Activated naive CD8-positive, alpha-beta T cell treated with anti-CD3 and anti-CD28 coated beads, Interleukin-2, amount 10 ng/mL, durations not matched to agents 7 days and 5 days (primary cell): ENCODE measurements at regions not wholly inside any gene's neighbourhood (a gene's known extent, or its start where the extent isn't known, plus 50 kb on each side); places are given as distances from the start of the nearest gene placed in this dataset.

Source experiments
- ATAC-seq: fragments of 150-1000 bp; cut with Tn5 transposase; one replicate; pipeline ENCODE4 v1.10.0; 2021; ENCODE audit warnings: low read depth, moderate library complexity
- POLR2A ChIA-PET: fragments of 350-600 bp; sonication (Branson Sonifier 250); formaldehyde crosslinking; loops from one replicate; lab custom pipeline; 2021; ENCODE audit warnings: antibody characterized with exemption; lab: Charles Lee
- DNase-seq: peaks from one replicate; pipeline ENCODE4 v3.0.0; 2021
- H3K27ac Mint-ChIP-seq: one replicate; pipeline ENCODE4 v1.8.0; 2022; ENCODE audit warnings: mild to moderate bottlenecking, mixed read lengths
- H3K27me3 Mint-ChIP-seq: one replicate; pipeline ENCODE4 v1.8.0; 2022; ENCODE audit warnings: mild to moderate bottlenecking, moderate library complexity, mixed read lengths
- H3K36me3 Mint-ChIP-seq: one replicate; pipeline ENCODE4 v1.8.0; 2021; ENCODE audit warnings: mild to moderate bottlenecking, mixed read lengths
- H3K4me1 Mint-ChIP-seq: one replicate; pipeline ENCODE4 v1.8.0; 2021; ENCODE audit warnings: mixed read lengths
- H3K4me3 Mint-ChIP-seq: one replicate; pipeline ENCODE4 v1.8.0; 2022; ENCODE audit warnings: mild to moderate bottlenecking, moderate library complexity, mixed read lengths
- H3K9me3 Mint-ChIP-seq: one replicate; pipeline ENCODE4 v1.8.0; 2021; ENCODE audit warnings: mixed read lengths

- Mint-ChIP-seq H3K27me3 (no peaks in the 10 kb centered on the region), H3K36me3 (no peaks in the 10 kb centered on the region), H3K9me3 (peaks cover 8% of the 10 kb centered on the region), H3K4me3 (no peak overlapping the region), H3K27ac (no peak overlapping the region), H3K4me1 (no peaks in the 10 kb centered on the region)
- ATAC-seq (no peak), DNase-seq (no peak)
- POLR2A ChIA-PET = no interaction called here
Measured at GRCh38 chr9:108077556-108077955, 588.0 kb upstream of the KLF4 start.

- no peaks in the 10 kb centered on the region for H3K27me3 Mint-ChIP-seq
- H3K27ac Mint-ChIP-seq = no peak overlapping the region
- POLR2A ChIA-PET = no interaction called here
- DNase-seq (no peak), ATAC-seq (no peak)
- peaks cover 10% of the 10 kb centered on the region for H3K9me3 Mint-ChIP-seq
- H3K4me1 Mint-ChIP-seq = no peaks in the 10 kb centered on the region
- H3K36me3 Mint-ChIP-seq = no peaks in the 10 kb centered on the region
- H3K4me3 Mint-ChIP-seq = no peak overlapping the region
Measured at GRCh38 chr9:108074900-108075299, 585.3 kb upstream of the KLF4 start.

- Mint-ChIP-seq H3K27ac (no peak overlapping the region), H3K4me1 (no peaks in the 10 kb centered on the region), H3K36me3 (no peaks in the 10 kb centered on the region), H3K9me3 (peaks cover 10% of the 10 kb centered on the region), H3K27me3 (no peaks in the 10 kb centered on the region), H3K4me3 (no peak overlapping the region)
- POLR2A ChIA-PET = no interaction called here
- ATAC-seq (no peak), DNase-seq (no peak)
Measured at GRCh38 chr9:108073823-108074222, 584.3 kb upstream of the KLF4 start.

- no peak for DNase-seq
- H3K36me3 Mint-ChIP-seq = no peaks in the 10 kb centered on the region
- no peak overlapping the region for H3K27ac Mint-ChIP-seq
- H3K9me3 Mint-ChIP-seq = peaks cover 5% of the 10 kb centered on the region
- H3K27me3 Mint-ChIP-seq = no peaks in the 10 kb centered on the region
- POLR2A ChIA-PET = no interaction called here
- H3K4me1 Mint-ChIP-seq = no peaks in the 10 kb centered on the region
- no peak overlapping the region for H3K4me3 Mint-ChIP-seq
- ATAC-seq = no peak
Measured at GRCh38 chr9:108072740-108073139, 583.2 kb upstream of the KLF4 start.

- Mint-ChIP-seq H3K36me3 (no peaks in the 10 kb centered on the region), H3K4me3 (no peak overlapping the region), H3K9me3 (peaks cover 7% of the 10 kb centered on the region), H3K27ac (no peak overlapping the region), H3K27me3 (no peaks in the 10 kb centered on the region), H3K4me1 (no peaks in the 10 kb centered on the region)
- ATAC-seq (no peak), DNase-seq (no peak)
- POLR2A ChIA-PET = no interaction called here
Measured at GRCh38 chr9:108070861-108071260, 581.3 kb upstream of the KLF4 start.

GRCh38 chr9:108069991-108070390, 580.4 kb upstream of the KLF4 start:
- Mint-ChIP-seq H3K27me3 (no peaks in the 10 kb centered on the region), H3K9me3 (peaks cover 4% of the 10 kb centered on the region), H3K4me3 (no peak overlapping the region), H3K4me1 (no peaks in the 10 kb centered on the region), H3K27ac (no peak overlapping the region), H3K36me3 (no peaks in the 10 kb centered on the region)
- DNase-seq (no peak), ATAC-seq (no peak)
- POLR2A ChIA-PET = no interaction called here

GRCh38 chr9:108062680-108063079, 573.1 kb upstream of the KLF4 start:
- Mint-ChIP-seq H3K36me3 (no peaks in the 10 kb centered on the region), H3K4me3 (no peak overlapping the region), H3K4me1 (no peaks in the 10 kb centered on the region), H3K27me3 (no peaks in the 10 kb centered on the region), H3K27ac (no peak overlapping the region), H3K9me3 (peaks cover 2% of the 10 kb centered on the region)
- DNase-seq = no peak
- no peak for ATAC-seq
- POLR2A ChIA-PET = no interaction called here

GRCh38 chr9:108060175-108060574, 570.6 kb upstream of the KLF4 start:
- no peak for ATAC-seq
- no peak overlapping the region for H3K4me3 Mint-ChIP-seq
- no peaks in the 10 kb centered on the region for H3K4me1 Mint-ChIP-seq
- no peaks in the 10 kb centered on the region for H3K27me3 Mint-ChIP-seq
- POLR2A ChIA-PET = no interaction called here
- H3K9me3 Mint-ChIP-seq = no peaks in the 10 kb centered on the region
- no peak for DNase-seq
- no peak overlapping the region for H3K27ac Mint-ChIP-seq
- no peaks in the 10 kb centered on the region for H3K36me3 Mint-ChIP-seq

GRCh38 chr9:108058135-108058814, 568.7 kb upstream of the KLF4 start:
- Mint-ChIP-seq H3K27me3 (no peaks in the 10 kb centered on the region), H3K27ac (no peak overlapping the region), H3K9me3 (no peaks in the 10 kb centered on the region), H3K4me1 (no peaks in the 10 kb centered on the region), H3K4me3 (no peak overlapping the region), H3K36me3 (no peaks in the 10 kb centered on the region)
- DNase-seq (no peak), ATAC-seq (no peak)
- POLR2A ChIA-PET = no interaction called here

- no peak for ATAC-seq
- no peak overlapping the region for H3K4me3 Mint-ChIP-seq
- H3K4me1 Mint-ChIP-seq = no peaks in the 10 kb centered on the region
- no peaks in the 10 kb centered on the region for H3K27me3 Mint-ChIP-seq
- H3K36me3 Mint-ChIP-seq = no peaks in the 10 kb centered on the region
- no peak overlapping the region for H3K27ac Mint-ChIP-seq
- DNase-seq = no peak
- POLR2A ChIA-PET = no interaction called here
- H3K9me3 Mint-ChIP-seq = peaks cover 2% of the 10 kb centered on the region
Measured at GRCh38 chr9:108057421-108058134, 568.0 kb upstream of the KLF4 start.

- H3K4me1 Mint-ChIP-seq = no peaks in the 10 kb centered on the region
- peaks cover 2% of the 10 kb centered on the region for H3K9me3 Mint-ChIP-seq
- H3K27ac Mint-ChIP-seq = no peak overlapping the region
- no peak for ATAC-seq
- no peak for DNase-seq
- H3K4me3 Mint-ChIP-seq = no peak overlapping the region
- POLR2A ChIA-PET = no interaction called here
- H3K36me3 Mint-ChIP-seq = no peaks in the 10 kb centered on the region
- H3K27me3 Mint-ChIP-seq = no peaks in the 10 kb centered on the region
Measured at GRCh38 chr9:108056805-108057386, 567.3 kb upstream of the KLF4 start.

- DNase-seq (no peak), ATAC-seq (no peak)
- Mint-ChIP-seq H3K36me3 (no peaks in the 10 kb centered on the region), H3K9me3 (peaks cover 2% of the 10 kb centered on the region), H3K27me3 (no peaks in the 10 kb centered on the region), H3K4me3 (no peak overlapping the region), H3K4me1 (no peaks in the 10 kb centered on the region), H3K27ac (no peak overlapping the region)
- POLR2A ChIA-PET = no interaction called here
Measured at GRCh38 chr9:108056084-108056804, 566.7 kb upstream of the KLF4 start.

GRCh38 chr9:108054131-108054630, 564.6 kb upstream of the KLF4 start:
- POLR2A ChIA-PET = no interaction called here

More at GRCh38 chr9:108054131-108054630, 564.6 kb upstream of the KLF4 start:
- ATAC-seq (no peak), DNase-seq (no peak)
- Mint-ChIP-seq H3K27ac (no peak overlapping the region), H3K27me3 (no peaks in the 10 kb centered on the region), H3K36me3 (no peaks in the 10 kb centered on the region), H3K9me3 (peaks cover 2% of the 10 kb centered on the region), H3K4me1 (no peaks in the 10 kb centered on the region), H3K4me3 (no peak overlapping the region)
